GM12878 (cell line): ENCODE measurements at regions not wholly inside any gene's neighbourhood (a gene's known extent, or its start where the extent isn't known, plus 50 kb on each side); places are given as distances from the start of the nearest gene placed in this dataset.

Experiments
- ATAC-seq: fragments of 200-7000 bp; cut with Tn5 transposase; 3 replicates; pipeline ENCODE4 v1.9.1; 2020; ENCODE audit warnings: mild to moderate bottlenecking, moderate library complexity
- BruUV-seq: library from RNA; stranded (reverse); fragments of 400-500 nt; replicated peaks from 2 replicates; lab custom pipeline; 2021; lab: Mats Ljungman, UMichigan
- CTCF ChIA-PET: fragments of 300-600 bp; sonication (Branson Sonifier 250); formaldehyde crosslinking; extraction: SDS; loops from one replicate; lab custom pipeline; 2021; ENCODE audit warnings: inconsistent platforms; lab: Yijun Ruan, JAX
- POLR2A ChIA-PET: fragments of 350-600 bp; formaldehyde crosslinking; extraction: SDS; loops from one replicate; lab custom pipeline; 2021; ENCODE audit warnings: inconsistent platforms; lab: Charles Lee
- RAD21 ChIA-PET: fragments of 300-600 bp; sonication (Branson Sonifier 250); formaldehyde crosslinking; loops from one replicate; lab custom pipeline; 2023; ENCODE audit warnings: antibody characterized with exemption; ENCODE audit not compliant: unreplicated experiment; lab: Charles Lee
- SMC1A ChIA-PET: fragments of 300-600 bp; sonication (Branson Sonifier 250); formaldehyde crosslinking; loops from one replicate; lab custom pipeline; 2023; ENCODE audit not compliant: unreplicated experiment, uncharacterized antibody; lab: Charles Lee
- DNase-seq: peaks from one replicate; pipeline ENCODE4 v3.0.0-alpha.2; 2011; ENCODE audit warnings: low read depth, low spot score
- FAIRE-seq: peaks from 3 replicates; lab custom pipeline; 2011; peaks lifted over from hg19 to GRCh38; lab: Jason Lieb, UNC
- H2AFZ ChIP-seq: 2 replicates; pipeline ENCODE4 v1.6.0; 2011; ENCODE audit warnings: low read depth, low read length, control low read depth; ENCODE audit not compliant: control insufficient read depth
- H3K27ac ChIP-seq: 2 replicates; pipeline ENCODE4 v1.5.1; 2011; ENCODE audit warnings: control low read depth; ENCODE audit not compliant: control insufficient read depth, insufficient read depth
- H3K27me3 ChIP-seq, 2 experiments: replicated peaks in 1 of 2; 2 replicates each; pipeline versions ENCODE4 v1.6.0 to v1.6.1; 2011; ENCODE audit warnings: low read length in 1 of 2; ENCODE audit not compliant: control insufficient read depth in 2 of 2, insufficient read depth in 2 of 2
- H3K36me3 ChIP-seq, 2 experiments: 2 replicates each; pipeline ENCODE4 v1.5.1; 2011; ENCODE audit warnings: low read length in 1 of 2; ENCODE audit not compliant: control insufficient read depth in 2 of 2, insufficient read depth in 2 of 2
- H3K4me1 ChIP-seq: 2 replicates; pipeline ENCODE4 v1.6.1; 2011; ENCODE audit warnings: mild to moderate bottlenecking, low read length, moderate library complexity, mixed read lengths; ENCODE audit not compliant: control insufficient read depth, insufficient read depth
- H3K4me2 ChIP-seq: 2 replicates; pipeline ENCODE4 v1.6.0; 2011; ENCODE audit warnings: control low read depth; ENCODE audit not compliant: control insufficient read depth, insufficient read depth
- H3K4me3 ChIP-seq: fragments of 200-600 bp; sonication (generic); 2 replicates; pipeline ENCODE4 v1.5.1; 2016
- H3K79me2 ChIP-seq: 2 replicates; pipeline ENCODE4 v1.6.0; 2011; ENCODE audit warnings: low read length; ENCODE audit not compliant: control insufficient read depth, insufficient read depth
- H3K9ac ChIP-seq: 2 replicates; pipeline ENCODE4 v1.8.0; 2011; ENCODE audit warnings: low read length, control low read depth, mixed read lengths; ENCODE audit not compliant: control insufficient read depth, insufficient read depth
- H3K9me3 ChIP-seq: replicated peaks from 3 replicates; pipeline ENCODE4 v1.5.1; 2011; ENCODE audit warnings: mild to moderate bottlenecking, low read length; ENCODE audit not compliant: control insufficient read depth, insufficient read depth
- H4K20me1 ChIP-seq: 2 replicates; pipeline ENCODE4 v1.6.0; 2011; ENCODE audit not compliant: control insufficient read depth, insufficient read depth
- ATF2 ChIP-seq: IDR thresholded peaks from 2 replicates; pipeline ENCODE4 v1.6.1; 2012; ENCODE audit warnings: low read length, inconsistent platforms
- BMI1 ChIP-seq: fragments of 450-650 bp; IDR thresholded peaks from 2 replicates; pipeline ENCODE4 v1.6.1; 2016; ENCODE audit warnings: mild to moderate bottlenecking, moderate library complexity, borderline replicate concordance
- CEBPZ ChIP-seq: fragments of 150-350 bp; IDR thresholded peaks from 2 replicates; pipeline ENCODE4 v1.6.1; 2016; ENCODE audit warnings: low read depth, low read length
- CHD1 ChIP-seq: IDR thresholded peaks from 2 replicates; pipeline ENCODE4 v1.6.1; 2012; ENCODE audit warnings: low read depth, low read length, improper control_type of control experiment
- CHD4 ChIP-seq: fragments of 200-600 bp; sonication (generic); IDR thresholded peaks from 2 replicates; pipeline ENCODE4 v1.6.1; 2016; ENCODE audit warnings: mild to moderate bottlenecking
- EZH2 ChIP-seq: IDR thresholded peaks from 2 replicates; pipeline ENCODE4 v1.6.1; 2012; ENCODE audit warnings: low read depth, mild to moderate bottlenecking, control low read depth, inconsistent platforms, low read length, borderline replicate concordance; ENCODE audit not compliant: control insufficient read depth
- FOS ChIP-seq: IDR thresholded peaks from 3 replicates; pipeline ENCODE4 v1.6.1; 2011; ENCODE audit warnings: borderline replicate concordance; ENCODE audit not compliant: insufficient read length; ENCODE audit errors: extremely low read depth
- IKZF1 ChIP-seq: fragments of 450-650 bp; conservative IDR thresholded peaks from 2 replicates; pipeline ENCODE4 v1.6.1; 2017; ENCODE audit warnings: antibody characterized with exemption, mild to moderate bottlenecking
- IKZF2 ChIP-seq, 2 experiments: fragments of 450-650 bp; IDR thresholded peaks; 2 replicates each; pipeline ENCODE4 v1.6.1; 2017; ENCODE audit warnings: mild to moderate bottlenecking in 2 of 2, moderate library complexity in 2 of 2
- KLF5 ChIP-seq: fragments of 450-650 bp; IDR thresholded peaks from 2 replicates; pipeline ENCODE4 v1.6.1; 2014; ENCODE audit warnings: mild to moderate bottlenecking; ENCODE audit not compliant: partially characterized antibody
- MYC ChIP-seq: IDR thresholded peaks from 2 replicates; pipeline ENCODE4 v1.6.1; 2011; ENCODE audit warnings: mild to moderate bottlenecking, low read length, moderate library complexity, inconsistent platforms; ENCODE audit not compliant: insufficient read depth, insufficient replicate concordance, insufficient read length, severe bottlenecking
- NFIC ChIP-seq: IDR thresholded peaks from 2 replicates; pipeline ENCODE4 v1.6.1; 2012; ENCODE audit warnings: low read depth, mild to moderate bottlenecking, inconsistent platforms, low read length, moderate library complexity
- NR2F1 ChIP-seq: fragments of 450-650 bp; conservative IDR thresholded peaks from 2 replicates; pipeline ENCODE4 v1.6.1; 2017; ENCODE audit warnings: mild to moderate bottlenecking
- PAX5 ChIP-seq: IDR thresholded peaks from 2 replicates; pipeline ENCODE4 v1.6.1; 2011; ENCODE audit warnings: low read depth, low read length, borderline replicate concordance
- POLR2AphosphoS5 ChIP-seq: IDR thresholded peaks from 2 replicates; pipeline ENCODE4 v1.6.1; 2011; ENCODE audit warnings: mild to moderate bottlenecking, low read length, inconsistent platforms
- SP1 ChIP-seq: IDR thresholded peaks from one replicate; pipeline ENCODE4 v1.6.1; 2011; ENCODE audit warnings: low read depth, low read length
- SRF ChIP-seq, 2 experiments: IDR thresholded peaks; 2 replicates each; pipeline ENCODE4 v1.6.1; 2011; ENCODE audit warnings: low read depth in 2 of 2, low read length in 2 of 2, mild to moderate bottlenecking in 1 of 2, moderate library complexity in 1 of 2
- ZSCAN29 ChIP-seq: fragments of 450-650 bp; IDR thresholded peaks from 2 replicates; pipeline ENCODE4 v1.6.1; 2017; ENCODE audit warnings: mild to moderate bottlenecking, moderate library complexity
- WGBS: methylation state at CpG from one replicate; pipeline ENCODE4 v1.1.6; 2016; ENCODE audit warnings: low lambda C conversion rate; ENCODE audit not compliant: insufficient replicate concordance, insufficient coverage; ENCODE audit errors: missing lambda C conversion rate; 5-methylcytosine and 5-hydroxymethylcytosine counted together
- in situ Hi-C: fragments of 300-500 bp; cut with MboI; formaldehyde crosslinking; loops from 9 replicates; pipeline ENCODE4 v1.14.3; 2018; ENCODE audit warnings: mixed read lengths
- intact Hi-C: fragments of 100-400 bp; cut with micrococcal nuclease; formaldehyde crosslinking; loops from one replicate; pipeline ENCODE4 v1.14.2; 2022; ENCODE audit not compliant: unreplicated experiment

GRCh38 chr2:176390276-176391147 lies 121.3 kb downstream of the MTX2 start:
- CTCF ChIA-PET: no interaction called here
- no peaks in the 10 kb centered on the region for H4K20me1 ChIP-seq
- POLR2A ChIA-PET: no interaction called here
- no peaks in the 10 kb centered on the region for H3K4me1 ChIP-seq
- SMC1A ChIA-PET: no interaction called here
- H3K36me3 ChIP-seq: no peaks in the 10 kb centered on the region
- no peak overlapping the region for H3K4me2 ChIP-seq
- TF ChIP-seq MYC: no peak
- TF ChIP-seq NFIC: no peak
- no peak for TF ChIP-seq FOS
- TF ChIP-seq POLR2AphosphoS5: no peak
- no peak for TF ChIP-seq IKZF2 (IDR thresholded peaks at IDR 0.05)
- TF ChIP-seq NR2F1: no peak
- TF ChIP-seq BMI1: no peak
- TF ChIP-seq ZSCAN29: no peak
- no peak for TF ChIP-seq CEBPZ
- no peak for TF ChIP-seq KLF5
- no peak for TF ChIP-seq CHD1
- no peak for TF ChIP-seq PAX5
- no peak for TF ChIP-seq CHD4
- no peak for TF ChIP-seq SP1
- TF ChIP-seq ATF2: no peak
- no peak for TF ChIP-seq EZH2
- no peak for TF ChIP-seq IKZF1
- no peak for TF ChIP-seq SRF (IDR thresholded peaks at IDR 0.05; ENCODE audit: low read depth in 2 of 2, low read length in 2 of 2)
- TF ChIP-seq, all 136 proteins: peak for 0
- FAIRE-seq (no peak), ATAC-seq (no peak), DNase-seq (no peak)
- H3K4me3 ChIP-seq: no peak overlapping the region
- intact Hi-C loops: no loop called here
- WGBS: 55% methylated on average over 5 of the region's 5 CpGs
- H3K9ac ChIP-seq: no peak overlapping the region
- RAD21 ChIA-PET: interaction anchor here (1.1 to 1.5 kb wide), 3 partner anchors 64 to 261 kb away, joined by 4 read pairs; no protein-coding TSS in a partner anchor
- no TSS peak for BruUV-seq
- H3K27me3 ChIP-seq: peaks cover 0 to 1% of the 10 kb centered on the region in 2 experiments; a peak in 3 of 4 replicates
- no peaks in the 10 kb centered on the region for H3K79me2 ChIP-seq
- no peak overlapping the region for H3K27ac ChIP-seq
- in situ Hi-C loops: no loop called here
- no peak overlapping the region for H2AFZ ChIP-seq
- no peaks in the 10 kb centered on the region for H3K9me3 ChIP-seq
